ENCODE measurements at regions not wholly inside any gene's neighbourhood (a gene's known extent, or its start where the extent isn't known, plus 50 kb on each side); places are given as distances from the start of the nearest gene placed in this dataset.

DNA sequence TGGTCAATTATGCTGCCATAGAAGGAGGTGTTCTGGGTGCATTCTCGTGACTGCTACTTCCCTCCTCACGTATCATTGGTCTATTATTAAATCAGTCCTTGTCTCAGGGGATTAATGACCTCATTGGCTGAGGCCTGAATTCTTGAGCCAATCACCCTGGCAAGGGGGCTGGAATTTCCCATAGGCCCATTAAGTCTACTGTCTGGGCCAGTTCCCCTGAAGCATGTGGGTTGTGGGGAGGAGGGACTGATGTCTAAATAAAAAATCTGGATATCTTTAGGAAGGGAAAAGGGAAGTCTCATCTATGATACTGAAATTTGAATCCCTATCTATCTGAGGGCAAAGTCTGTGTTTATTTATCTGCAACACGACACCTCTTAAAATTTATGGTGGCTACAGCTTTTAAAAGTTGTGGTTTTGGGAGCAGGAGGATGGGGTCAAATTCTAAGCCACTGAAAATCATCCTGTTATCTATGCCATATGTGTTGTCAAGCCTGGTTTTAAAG lies 71.9 kb downstream of the DYRK2 start:
- Histone ChIP-seq H3K27ac (ENCODE audit: low read depth in 2 of 2, low read length in 1 of 2) (peak overlapping the region; percentile 52 to 58; a peak in 2 of 4 replicates), H3K9ac (no peak overlapping the region), H3K4me2 (no peak overlapping the region), H3K4me3 (ENCODE audit: low read depth in 2 of 2, low read length in 1 of 2) (no peak overlapping the region), H4K20me1 (ENCODE audit: insufficient read depth) (no peaks in the 10 kb centered on the region), H3F3A (replicated peaks; ENCODE audit: insufficient read depth) (peaks cover 16% of the 10 kb centered on the region), H3K79me2 (ENCODE audit: insufficient read depth) (no peaks in the 10 kb centered on the region), H3K9me2 (no peaks in the 10 kb centered on the region), H3K27me3 (ENCODE audit: insufficient read depth) (no peaks in the 10 kb centered on the region), H3K4me1 (ENCODE audit: control insufficient read depth in 1 of 2, insufficient read depth in 2 of 2, low read depth in 1 of 2, low read length in 1 of 2) (peaks cover 5 to 16% of the 10 kb centered on the region in 2 experiments), H2AFZ (ENCODE audit: low read depth) (no peak overlapping the region), H3K36me3 (replicated peaks in 1 of 2; ENCODE audit: control insufficient read depth in 1 of 2, insufficient read depth in 2 of 2, low read length in 1 of 2) (no peaks in the 10 kb centered on the region), H3K9me3 (no peaks in the 10 kb centered on the region)
- POLR2A ChIA-PET = no interaction called here
- DNase-seq = peak; percentile 20
- WGBS (ENCODE audit: low lambda C conversion rate) = 39% methylated on average over 3 of the region's 3 CpGs
- CTCF ChIA-PET = interaction anchor here (3.5 kb wide), 1 partner anchor 223 kb away, joined by 8 read pairs; no protein-coding TSS in a partner anchor
- TF ChIP-seq, protein P1, sequence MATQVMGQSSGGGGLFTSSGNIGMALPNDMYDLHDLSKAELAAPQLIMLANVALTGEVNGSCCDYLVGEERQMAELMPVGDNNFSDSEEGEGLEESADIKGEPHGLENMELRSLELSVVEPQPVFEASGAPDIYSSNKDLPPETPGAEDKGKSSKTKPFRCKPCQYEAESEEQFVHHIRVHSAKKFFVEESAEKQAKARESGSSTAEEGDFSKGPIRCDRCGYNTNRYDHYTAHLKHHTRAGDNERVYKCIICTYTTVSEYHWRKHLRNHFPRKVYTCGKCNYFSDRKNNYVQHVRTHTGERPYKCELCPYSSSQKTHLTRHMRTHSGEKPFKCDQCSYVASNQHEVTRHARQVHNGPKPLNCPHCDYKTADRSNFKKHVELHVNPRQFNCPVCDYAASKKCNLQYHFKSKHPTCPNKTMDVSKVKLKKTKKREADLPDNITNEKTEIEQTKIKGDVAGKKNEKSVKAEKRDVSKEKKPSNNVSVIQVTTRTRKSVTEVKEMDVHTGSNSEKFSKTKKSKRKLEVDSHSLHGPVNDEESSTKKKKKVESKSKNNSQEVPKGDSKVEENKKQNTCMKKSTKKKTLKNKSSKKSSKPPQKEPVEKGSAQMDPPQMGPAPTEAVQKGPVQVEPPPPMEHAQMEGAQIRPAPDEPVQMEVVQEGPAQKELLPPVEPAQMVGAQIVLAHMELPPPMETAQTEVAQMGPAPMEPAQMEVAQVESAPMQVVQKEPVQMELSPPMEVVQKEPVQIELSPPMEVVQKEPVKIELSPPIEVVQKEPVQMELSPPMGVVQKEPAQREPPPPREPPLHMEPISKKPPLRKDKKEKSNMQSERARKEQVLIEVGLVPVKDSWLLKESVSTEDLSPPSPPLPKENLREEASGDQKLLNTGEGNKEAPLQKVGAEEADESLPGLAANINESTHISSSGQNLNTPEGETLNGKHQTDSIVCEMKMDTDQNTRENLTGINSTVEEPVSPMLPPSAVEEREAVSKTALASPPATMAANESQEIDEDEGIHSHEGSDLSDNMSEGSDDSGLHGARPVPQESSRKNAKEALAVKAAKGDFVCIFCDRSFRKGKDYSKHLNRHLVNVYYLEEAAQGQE (IDR thresholded peaks at IDR 0.05; ENCODE audit: low read depth, low read length) = no peak
- TF ChIP-seq ELF1 (IDR thresholded peaks at IDR 0.05) (no peak), RFX5 (IDR thresholded peaks at IDR 0.05; ENCODE audit: low read length) (no peak), GABPA (IDR thresholded peaks at IDR 0.05; ENCODE audit: low read depth) (no peak), YY1 (IDR thresholded peaks at IDR 0.05; ENCODE audit: low read depth) (no peak), FOSL2 (IDR thresholded peaks at IDR 0.05; ENCODE audit: borderline replicate concordance, low read depth) (no peak), SIN3A (IDR thresholded peaks at IDR 0.05; ENCODE audit: borderline replicate concordance, low read depth, low read length) (no peak), RCOR1 (IDR thresholded peaks at IDR 0.05; ENCODE audit: low read length) (0 out of 2 replicates have a peak, but pooled peaks have one; percentile 5), RAD21 (IDR thresholded peaks at IDR 0.05; ENCODE audit: low read length) (no peak), SMC3 (IDR thresholded peaks at IDR 0.05; ENCODE audit: low read depth, low read length) (no peak), CHD2 (IDR thresholded peaks at IDR 0.05; ENCODE audit: low read length, partially characterized antibody) (no peak), EP300 (IDR thresholded peaks at IDR 0.05; ENCODE audit: borderline replicate concordance in 1 of 2, low read depth in 1 of 2, low read length in 1 of 2) (peak; percentile 47 to 84; a peak in 3 of 4 replicates), TEAD4 (IDR thresholded peaks at IDR 0.05; ENCODE audit: borderline replicate concordance, insufficient read depth) (peak; percentile 77), NFIC (IDR thresholded peaks at IDR 0.05; ENCODE audit: borderline replicate concordance) (peak; percentile 60; the same call in 1 of the 2 replicates), EZH2phosphoT487 (IDR thresholded peaks at IDR 0.05; ENCODE audit: borderline replicate concordance, low read depth) (no peak), FOXM1 (IDR thresholded peaks at IDR 0.05; ENCODE audit: low read depth) (0 out of 2 replicates have a peak, but pooled peaks have one; percentile 69), MXI1 (IDR thresholded peaks at IDR 0.05; ENCODE audit: low read depth, low read length) (no peak), POLR2AphosphoS5 (IDR thresholded peaks at IDR 0.05; ENCODE audit: low read depth, low read length) (peak; percentile 60), JUND (IDR thresholded peaks at IDR 0.05) (peak; percentile 65)
- TF ChIP-seq, protein P2, sequence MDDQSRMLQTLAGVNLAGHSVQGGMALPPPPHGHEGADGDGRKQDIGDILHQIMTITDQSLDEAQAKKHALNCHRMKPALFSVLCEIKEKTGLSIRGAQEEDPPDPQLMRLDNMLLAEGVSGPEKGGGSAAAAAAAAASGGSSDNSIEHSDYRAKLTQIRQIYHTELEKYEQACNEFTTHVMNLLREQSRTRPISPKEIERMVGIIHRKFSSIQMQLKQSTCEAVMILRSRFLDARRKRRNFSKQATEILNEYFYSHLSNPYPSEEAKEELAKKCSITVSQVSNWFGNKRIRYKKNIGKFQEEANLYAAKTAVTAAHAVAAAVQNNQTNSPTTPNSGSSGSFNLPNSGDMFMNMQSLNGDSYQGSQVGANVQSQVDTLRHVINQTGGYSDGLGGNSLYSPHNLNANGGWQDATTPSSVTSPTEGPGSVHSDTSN (IDR thresholded peaks at IDR 0.05) = peak; percentile 74
- TF ChIP-seq, protein P3, sequence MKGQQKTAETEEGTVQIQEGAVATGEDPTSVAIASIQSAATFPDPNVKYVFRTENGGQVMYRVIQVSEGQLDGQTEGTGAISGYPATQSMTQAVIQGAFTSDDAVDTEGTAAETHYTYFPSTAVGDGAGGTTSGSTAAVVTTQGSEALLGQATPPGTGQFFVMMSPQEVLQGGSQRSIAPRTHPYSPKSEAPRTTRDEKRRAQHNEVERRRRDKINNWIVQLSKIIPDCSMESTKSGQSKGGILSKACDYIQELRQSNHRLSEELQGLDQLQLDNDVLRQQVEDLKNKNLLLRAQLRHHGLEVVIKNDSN (IDR thresholded peaks at IDR 0.05; ENCODE audit: borderline replicate concordance, low read depth) = no peak
- TF ChIP-seq, protein P4, sequence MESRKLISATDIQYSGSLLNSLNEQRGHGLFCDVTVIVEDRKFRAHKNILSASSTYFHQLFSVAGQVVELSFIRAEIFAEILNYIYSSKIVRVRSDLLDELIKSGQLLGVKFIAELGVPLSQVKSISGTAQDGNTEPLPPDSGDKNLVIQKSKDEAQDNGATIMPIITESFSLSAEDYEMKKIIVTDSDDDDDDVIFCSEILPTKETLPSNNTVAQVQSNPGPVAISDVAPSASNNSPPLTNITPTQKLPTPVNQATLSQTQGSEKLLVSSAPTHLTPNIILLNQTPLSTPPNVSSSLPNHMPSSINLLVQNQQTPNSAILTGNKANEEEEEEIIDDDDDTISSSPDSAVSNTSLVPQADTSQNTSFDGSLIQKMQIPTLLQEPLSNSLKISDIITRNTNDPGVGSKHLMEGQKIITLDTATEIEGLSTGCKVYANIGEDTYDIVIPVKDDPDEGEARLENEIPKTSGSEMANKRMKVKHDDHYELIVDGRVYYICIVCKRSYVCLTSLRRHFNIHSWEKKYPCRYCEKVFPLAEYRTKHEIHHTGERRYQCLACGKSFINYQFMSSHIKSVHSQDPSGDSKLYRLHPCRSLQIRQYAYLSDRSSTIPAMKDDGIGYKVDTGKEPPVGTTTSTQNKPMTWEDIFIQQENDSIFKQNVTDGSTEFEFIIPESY (IDR thresholded peaks at IDR 0.05; ENCODE audit: borderline replicate concordance, low read depth) = peak; percentile 55; the same call in 1 of the 2 replicates
- TF ChIP-seq, protein P5, sequence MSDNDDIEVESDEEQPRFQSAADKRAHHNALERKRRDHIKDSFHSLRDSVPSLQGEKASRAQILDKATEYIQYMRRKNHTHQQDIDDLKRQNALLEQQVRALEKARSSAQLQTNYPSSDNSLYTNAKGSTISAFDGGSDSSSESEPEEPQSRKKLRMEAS (IDR thresholded peaks at IDR 0.05; ENCODE audit: low read depth) = no peak
- TF ChIP-seq, protein P6, sequence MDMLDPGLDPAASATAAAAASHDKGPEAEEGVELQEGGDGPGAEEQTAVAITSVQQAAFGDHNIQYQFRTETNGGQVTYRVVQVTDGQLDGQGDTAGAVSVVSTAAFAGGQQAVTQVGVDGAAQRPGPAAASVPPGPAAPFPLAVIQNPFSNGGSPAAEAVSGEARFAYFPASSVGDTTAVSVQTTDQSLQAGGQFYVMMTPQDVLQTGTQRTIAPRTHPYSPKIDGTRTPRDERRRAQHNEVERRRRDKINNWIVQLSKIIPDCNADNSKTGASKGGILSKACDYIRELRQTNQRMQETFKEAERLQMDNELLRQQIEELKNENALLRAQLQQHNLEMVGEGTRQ (IDR thresholded peaks at IDR 0.05; ENCODE audit: borderline replicate concordance, low read depth, low read length) = no peak
- TF ChIP-seq, protein P7, sequence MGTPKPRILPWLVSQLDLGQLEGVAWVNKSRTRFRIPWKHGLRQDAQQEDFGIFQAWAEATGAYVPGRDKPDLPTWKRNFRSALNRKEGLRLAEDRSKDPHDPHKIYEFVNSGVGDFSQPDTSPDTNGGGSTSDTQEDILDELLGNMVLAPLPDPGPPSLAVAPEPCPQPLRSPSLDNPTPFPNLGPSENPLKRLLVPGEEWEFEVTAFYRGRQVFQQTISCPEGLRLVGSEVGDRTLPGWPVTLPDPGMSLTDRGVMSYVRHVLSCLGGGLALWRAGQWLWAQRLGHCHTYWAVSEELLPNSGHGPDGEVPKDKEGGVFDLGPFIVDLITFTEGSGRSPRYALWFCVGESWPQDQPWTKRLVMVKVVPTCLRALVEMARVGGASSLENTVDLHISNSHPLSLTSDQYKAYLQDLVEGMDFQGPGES (IDR thresholded peaks at IDR 0.05; ENCODE audit: low read depth, low read length) = no peak

All from SK-N-SH (cell line).